KMS-11 (cell line): ENCODE measurements at regions not wholly inside any gene's neighbourhood (a gene's known extent, or its start where the extent isn't known, plus 50 kb on each side); places are given as distances from the start of the nearest gene placed in this dataset.

ENCODE experiments used
- H2AFZ ChIP-seq: fragments of 200-600 bp; sonication (generic); 2 replicates; pipeline ENCODE4 v1.6.1; 2016; ENCODE audit warnings: antibody characterized with exemption, mixed run types, low read depth
- H3K27ac ChIP-seq: fragments of 200-600 bp; sonication (generic); 2 replicates; pipeline ENCODE4 v1.6.1; 2016; ENCODE audit warnings: mild to moderate bottlenecking, mixed run types
- H3K27me3 ChIP-seq: fragments of 200-600 bp; sonication (generic); 2 replicates; pipeline ENCODE4 v1.6.1; 2017; ENCODE audit warnings: mild to moderate bottlenecking, low read depth, mixed run types, moderate library complexity; ENCODE audit not compliant: insufficient read depth
- H3K36me3 ChIP-seq: fragments of 200-600 bp; sonication (generic); 2 replicates; pipeline ENCODE4 v1.6.1; 2017; ENCODE audit warnings: mild to moderate bottlenecking, mixed run types; ENCODE audit not compliant: insufficient read depth
- H3K4me1 ChIP-seq: fragments of 200-600 bp; sonication (generic); 2 replicates; pipeline ENCODE4 v1.6.1; 2016; ENCODE audit warnings: mild to moderate bottlenecking, low read depth, mixed run types; ENCODE audit not compliant: poor library complexity, severe bottlenecking
- H3K4me2 ChIP-seq: fragments of 200-600 bp; sonication (generic); 2 replicates; pipeline ENCODE4 v1.7.0; 2016; ENCODE audit warnings: mild to moderate bottlenecking, mixed run types
- H3K4me3 ChIP-seq: fragments of 200-600 bp; sonication (generic); IDR thresholded peaks from 2 replicates; pipeline ENCODE4 v1.6.1; 2017; ENCODE audit warnings: low read depth, low read length, mixed read lengths; ENCODE audit not compliant: insufficient read depth
- H3K79me2 ChIP-seq: fragments of 200-600 bp; sonication (generic); 2 replicates; pipeline ENCODE4 v1.6.1; 2016; ENCODE audit warnings: low read depth, mixed run types; ENCODE audit not compliant: insufficient read depth
- H3K9ac ChIP-seq: fragments of 200-600 bp; sonication (generic); 2 replicates; pipeline ENCODE4 v1.6.1; 2016; ENCODE audit warnings: mild to moderate bottlenecking, mixed run types
- H4K20me1 ChIP-seq: fragments of 200-600 bp; sonication (generic); 2 replicates; pipeline ENCODE4 v1.6.1; 2016; ENCODE audit warnings: mild to moderate bottlenecking, mixed run types; ENCODE audit not compliant: insufficient read depth
- TF ChIP-seq, protein P1 (sequence below): fragments of 200-600 bp; sonication (generic); conservative IDR thresholded peaks from 2 replicates; pipeline ENCODE4 v1.6.1; 2017; ENCODE audit warnings: low read depth, mild to moderate bottlenecking, antibody characterized with exemption, low read length, moderate library complexity, mixed read lengths

DNA sequence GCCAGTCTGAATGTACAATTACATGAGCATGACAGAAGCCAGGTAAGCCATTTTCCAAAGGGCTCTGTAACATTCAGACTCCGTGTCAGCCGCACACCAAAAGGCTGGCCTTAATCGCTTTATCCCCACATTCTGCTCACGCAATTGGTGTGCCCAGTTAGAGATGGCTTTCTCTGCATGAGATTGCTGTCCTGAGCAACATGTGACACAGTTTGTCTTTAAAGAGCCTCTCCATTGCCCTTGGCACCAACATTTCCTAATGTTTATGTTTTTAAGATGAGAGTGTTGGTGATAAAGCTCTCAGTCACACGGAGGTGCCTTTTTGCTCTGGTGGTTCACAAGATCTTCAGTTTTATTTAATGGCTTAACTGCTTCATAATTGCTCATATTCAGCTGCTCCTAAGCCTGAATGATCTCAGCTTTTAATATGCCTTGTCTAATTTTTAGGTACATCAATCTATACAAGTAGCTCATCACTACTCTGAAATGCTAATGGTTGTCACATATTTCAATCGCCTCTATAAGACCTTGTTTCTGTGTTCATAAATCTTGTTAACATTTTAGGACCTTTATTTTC lies 164.8 kb upstream of the ACVR2A start:
- no peaks in the 10 kb centered on the region for H3K4me1 ChIP-seq
- H3K9ac ChIP-seq = no peak overlapping the region
- no peak overlapping the region for H3K4me2 ChIP-seq
- H3K27ac ChIP-seq = no peak overlapping the region
- H4K20me1 ChIP-seq = no peaks in the 10 kb centered on the region
- no peaks in the 10 kb centered on the region for H3K36me3 ChIP-seq
- no peak overlapping the region for H2AFZ ChIP-seq
- no peaks in the 10 kb centered on the region for H3K27me3 ChIP-seq
- TF ChIP-seq, protein P1, sequence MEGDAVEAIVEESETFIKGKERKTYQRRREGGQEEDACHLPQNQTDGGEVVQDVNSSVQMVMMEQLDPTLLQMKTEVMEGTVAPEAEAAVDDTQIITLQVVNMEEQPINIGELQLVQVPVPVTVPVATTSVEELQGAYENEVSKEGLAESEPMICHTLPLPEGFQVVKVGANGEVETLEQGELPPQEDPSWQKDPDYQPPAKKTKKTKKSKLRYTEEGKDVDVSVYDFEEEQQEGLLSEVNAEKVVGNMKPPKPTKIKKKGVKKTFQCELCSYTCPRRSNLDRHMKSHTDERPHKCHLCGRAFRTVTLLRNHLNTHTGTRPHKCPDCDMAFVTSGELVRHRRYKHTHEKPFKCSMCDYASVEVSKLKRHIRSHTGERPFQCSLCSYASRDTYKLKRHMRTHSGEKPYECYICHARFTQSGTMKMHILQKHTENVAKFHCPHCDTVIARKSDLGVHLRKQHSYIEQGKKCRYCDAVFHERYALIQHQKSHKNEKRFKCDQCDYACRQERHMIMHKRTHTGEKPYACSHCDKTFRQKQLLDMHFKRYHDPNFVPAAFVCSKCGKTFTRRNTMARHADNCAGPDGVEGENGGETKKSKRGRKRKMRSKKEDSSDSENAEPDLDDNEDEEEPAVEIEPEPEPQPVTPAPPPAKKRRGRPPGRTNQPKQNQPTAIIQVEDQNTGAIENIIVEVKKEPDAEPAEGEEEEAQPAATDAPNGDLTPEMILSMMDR = no peak
- no peak overlapping the region for H3K4me3 ChIP-seq
- H3K79me2 ChIP-seq = no peaks in the 10 kb centered on the region

DNA sequence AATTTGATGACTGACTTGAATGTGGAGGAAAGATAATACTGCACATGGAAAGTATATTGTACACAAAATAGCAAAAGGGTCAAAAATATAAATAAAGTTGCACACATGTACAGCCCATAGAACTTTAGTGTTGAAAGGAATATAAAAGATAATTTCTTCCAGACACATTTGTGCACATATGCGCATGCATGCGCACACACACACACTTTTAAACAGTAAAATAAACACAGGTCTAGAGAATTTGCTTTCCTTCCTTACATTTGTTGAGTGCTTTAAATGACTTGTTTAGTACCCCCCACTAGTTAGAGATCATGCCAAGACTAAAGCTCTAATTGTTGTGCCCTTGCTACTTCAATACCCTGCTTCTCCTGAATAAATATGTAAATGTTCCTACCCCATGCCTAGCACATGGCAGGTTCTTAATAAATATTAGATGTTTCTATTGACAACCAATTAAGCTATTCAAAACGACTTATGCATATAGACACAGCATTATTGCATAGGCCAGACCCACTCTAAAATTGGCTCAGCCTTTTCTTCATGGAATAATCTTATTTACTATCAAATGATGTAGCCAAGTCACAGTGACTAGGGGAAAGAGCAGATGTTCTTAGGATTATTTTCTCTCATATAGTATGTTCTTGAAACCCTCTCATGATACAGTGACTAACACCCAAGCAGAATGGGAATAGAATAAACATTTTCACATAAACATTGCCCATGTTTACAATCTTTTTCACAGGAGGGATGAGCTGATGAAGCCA lies 165.5 kb upstream of the ACVR2A start:
- Histone ChIP-seq H3K27ac (no peak overlapping the region), H3K4me3 (no peak overlapping the region), H3K4me1 (no peaks in the 10 kb centered on the region), H2AFZ (no peak overlapping the region), H3K27me3 (no peaks in the 10 kb centered on the region), H3K79me2 (no peaks in the 10 kb centered on the region), H3K4me2 (no peak overlapping the region), H4K20me1 (no peaks in the 10 kb centered on the region), H3K36me3 (no peaks in the 10 kb centered on the region), H3K9ac (no peak overlapping the region)
- TF ChIP-seq, protein P1 = no peak

DNA sequence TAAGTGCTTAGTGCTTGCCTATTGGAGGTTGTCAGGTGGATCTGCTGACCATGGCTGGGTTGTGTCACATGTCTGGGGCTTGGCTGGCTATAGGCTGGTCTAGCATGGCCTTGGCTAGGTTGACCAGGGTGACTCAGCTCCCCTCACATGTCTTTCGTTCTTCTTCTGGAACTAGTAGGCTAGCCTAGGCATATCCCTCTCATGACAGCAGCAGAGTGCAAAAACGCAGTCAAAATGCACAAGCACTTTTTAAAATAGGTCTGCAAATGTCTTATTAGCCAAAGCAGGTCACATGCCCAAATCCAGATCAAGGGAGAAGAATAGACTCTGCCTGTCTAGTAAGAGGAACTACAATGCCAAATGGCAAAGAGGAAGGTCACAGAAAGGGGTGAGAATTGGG lies 179.7 kb upstream of the ACVR2A start:
- Histone ChIP-seq H3K36me3 (no peaks in the 10 kb centered on the region), H2AFZ (no peak overlapping the region), H3K27ac (no peak overlapping the region), H3K4me1 (no peaks in the 10 kb centered on the region), H3K27me3 (no peaks in the 10 kb centered on the region), H3K79me2 (no peaks in the 10 kb centered on the region), H3K4me3 (no peak overlapping the region), H3K9ac (no peak overlapping the region), H3K4me2 (no peak overlapping the region), H4K20me1 (no peaks in the 10 kb centered on the region)
- TF ChIP-seq, protein P1 = no peak

DNA sequence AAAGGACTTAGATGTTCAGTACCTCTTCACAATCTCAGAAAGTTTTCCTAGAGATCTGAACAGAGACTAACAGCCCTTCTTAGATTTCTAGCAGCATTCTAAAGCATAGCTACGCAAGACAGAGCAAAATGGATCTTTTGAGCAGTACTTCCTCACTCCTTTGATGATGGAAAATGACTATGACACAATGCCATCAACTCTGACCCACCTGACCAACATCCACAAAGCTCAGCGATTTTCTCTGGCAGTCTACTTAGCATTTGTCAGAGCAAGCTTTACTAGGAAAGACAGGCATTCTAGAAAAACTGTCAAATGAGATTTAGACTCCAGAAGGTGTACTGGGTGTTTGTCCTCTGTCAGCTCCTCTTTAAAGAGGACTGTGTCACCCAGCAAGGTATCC lies 180.9 kb upstream of the ACVR2A start:
- Histone ChIP-seq H3K4me1 (no peaks in the 10 kb centered on the region), H3K4me2 (no peak overlapping the region), H3K4me3 (no peak overlapping the region), H3K9ac (no peak overlapping the region), H3K79me2 (no peaks in the 10 kb centered on the region), H3K36me3 (no peaks in the 10 kb centered on the region), H4K20me1 (no peaks in the 10 kb centered on the region), H3K27ac (no peak overlapping the region), H2AFZ (no peak overlapping the region), H3K27me3 (no peaks in the 10 kb centered on the region)
- TF ChIP-seq, protein P1 = no peak
